ENCODE measurements at regions not wholly inside any gene's neighbourhood (a gene's known extent, or its start where the extent isn't known, plus 50 kb on each side); places are given as distances from the start of the nearest gene placed in this dataset.

GRCh38 chr1:102074874-102075273, 78.1 kb upstream of the OLFM3 start:
- peaks cover 4% of the 10 kb centered on the region for H3K9me3 ChIP-seq (ENCODE audit: control insufficient read depth, insufficient read depth, low read length)
- H4K5ac ChIP-seq (ENCODE audit: low read depth, low read length) = no peak overlapping the region
- TF ChIP-seq RFX5 (IDR thresholded peaks at IDR 0.05; ENCODE audit: low read depth, low read length) (no peak), POLR2A (IDR thresholded peaks at IDR 0.05; ENCODE audit: low read depth, low read length) (no peak), SMC3 (IDR thresholded peaks at IDR 0.05; ENCODE audit: low read depth, low read length) (no peak)
- H2AFZ ChIP-seq (replicated peaks; ENCODE audit: low read length, poor library complexity) = no peak overlapping the region
- H3K36me3 ChIP-seq (ENCODE audit: control insufficient read depth, insufficient read depth, low read length) = no peaks in the 10 kb centered on the region
- no peak overlapping the region for H3K27ac ChIP-seq (ENCODE audit: insufficient read depth, low read length)
- CTCF ChIA-PET = no interaction called here
- H3K18ac ChIP-seq (ENCODE audit: low read depth, low read length) = no peak overlapping the region
- no peak overlapping the region for H3K4me2 ChIP-seq (ENCODE audit: low read depth, low read length)
- no peak overlapping the region for H3K56ac ChIP-seq (ENCODE audit: extremely low read depth, insufficient read depth, low read length)
- H3K4me3 ChIP-seq (ENCODE audit: insufficient read depth, low read depth, low read length) = no peak overlapping the region
- intact Hi-C loops (cut with micrococcal nuclease) = no loop called here
- ATAC-seq (ENCODE audit: low read depth) = no peak
- no peak for DNase-seq
- no peaks in the 10 kb centered on the region for H4K20me1 ChIP-seq (ENCODE audit: insufficient read depth, low read length)
- no peak overlapping the region for H3K9ac ChIP-seq (ENCODE audit: low read depth, low read length)
- dilution Hi-C loops (cut with HindIII; ENCODE audit: low sequenced_read_pairs, unreplicated experiment) = no loop called here
- no peak overlapping the region for H4K8ac ChIP-seq (ENCODE audit: low read depth in 2 of 2, low read length in 2 of 2)
- no peak overlapping the region for H2AK5ac ChIP-seq (ENCODE audit: low read depth, low read length)
- POLR2A ChIA-PET (ENCODE audit: unreplicated experiment) = no interaction called here
- no peak overlapping the region for H2BK15ac ChIP-seq (ENCODE audit: low read depth, low read length)
- H2AK9ac ChIP-seq (replicated peaks; ENCODE audit: low read depth, low read length, poor library complexity) = no peak overlapping the region
- no peak overlapping the region for H4K91ac ChIP-seq (ENCODE audit: insufficient read depth, low read depth, low read length)
- no TSS peak for BruUV-seq (replicated peaks)
- H3K4ac ChIP-seq (ENCODE audit: low read depth, low read length) = no peak overlapping the region
- H3K79me1 ChIP-seq (ENCODE audit: low read depth in 1 of 2, low read length in 2 of 2) = no peaks in the 10 kb centered on the region
- H3K23ac ChIP-seq (ENCODE audit: low read depth, low read length) = no peak overlapping the region
- H3K14ac ChIP-seq (replicated peaks; ENCODE audit: low read depth, low read length) = no peak overlapping the region
- H3K9me1 ChIP-seq (ENCODE audit: insufficient read depth, low read length) = no peaks in the 10 kb centered on the region
- H3K27me3 ChIP-seq (ENCODE audit: control insufficient read depth, insufficient read depth, low read length) = no peaks in the 10 kb centered on the region
- in situ Hi-C loops (cut with MboI; ENCODE audit: low sequenced_read_pairs) = no loop called here
- no peaks in the 10 kb centered on the region for H3K4me1 ChIP-seq (ENCODE audit: control insufficient read depth, insufficient read depth, low read length)
- no peak overlapping the region for H2BK5ac ChIP-seq (ENCODE audit: low read depth, low read length, poor library complexity, severe bottlenecking)
- no peak overlapping the region for H2BK120ac ChIP-seq (ENCODE audit: low read depth, low read length)
- no peak overlapping the region for H2BK20ac ChIP-seq (ENCODE audit: low read depth, low read length)
